ENCODE measurements at regions not wholly inside any gene's neighbourhood (a gene's known extent, or its start where the extent isn't known, plus 50 kb on each side); places are given as distances from the start of the nearest gene placed in this dataset.

DNA sequence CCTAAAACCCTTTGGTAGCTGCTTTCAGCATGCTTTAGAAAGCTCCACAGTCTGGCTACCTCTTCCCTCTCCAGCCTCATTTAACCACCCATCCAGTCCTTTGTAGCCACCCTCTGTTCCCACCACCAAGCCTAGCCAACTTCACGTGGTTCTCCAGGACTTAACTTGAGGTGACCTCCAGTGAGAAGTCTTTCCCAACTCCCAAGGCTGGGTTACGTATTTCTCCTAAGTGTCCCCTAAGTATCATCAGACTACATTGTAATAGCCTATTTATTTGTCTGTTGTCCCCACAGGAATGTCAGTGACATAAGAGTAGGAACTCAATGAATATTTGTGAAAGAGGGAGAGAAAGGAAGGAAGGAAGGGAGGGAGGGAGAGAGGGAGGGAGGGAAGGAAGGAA, 431.9 kb upstream of the JARID2 start:
- WGBS, 2 donors, result 66 to 81% methylated on average over 2 of the region's 2 CpGs
- Histone ChIP-seq H3K27ac (no peak overlapping the region), H3K9me3 (no peaks in the 10 kb centered on the region), H3K4me3 (no peak overlapping the region), H3K4me1 (no peaks in the 10 kb centered on the region), H3K36me3 (replicated peaks in 1 of 2; ENCODE audit: insufficient read depth in 1 of 2, low read depth in 2 of 2) (no peaks in the 10 kb centered on the region), H3K27me3 (no peaks in the 10 kb centered on the region)
- no peak for TF ChIP-seq POLR2A (IDR thresholded peaks at IDR 0.05)
- TF ChIP-seq, protein P1, sequence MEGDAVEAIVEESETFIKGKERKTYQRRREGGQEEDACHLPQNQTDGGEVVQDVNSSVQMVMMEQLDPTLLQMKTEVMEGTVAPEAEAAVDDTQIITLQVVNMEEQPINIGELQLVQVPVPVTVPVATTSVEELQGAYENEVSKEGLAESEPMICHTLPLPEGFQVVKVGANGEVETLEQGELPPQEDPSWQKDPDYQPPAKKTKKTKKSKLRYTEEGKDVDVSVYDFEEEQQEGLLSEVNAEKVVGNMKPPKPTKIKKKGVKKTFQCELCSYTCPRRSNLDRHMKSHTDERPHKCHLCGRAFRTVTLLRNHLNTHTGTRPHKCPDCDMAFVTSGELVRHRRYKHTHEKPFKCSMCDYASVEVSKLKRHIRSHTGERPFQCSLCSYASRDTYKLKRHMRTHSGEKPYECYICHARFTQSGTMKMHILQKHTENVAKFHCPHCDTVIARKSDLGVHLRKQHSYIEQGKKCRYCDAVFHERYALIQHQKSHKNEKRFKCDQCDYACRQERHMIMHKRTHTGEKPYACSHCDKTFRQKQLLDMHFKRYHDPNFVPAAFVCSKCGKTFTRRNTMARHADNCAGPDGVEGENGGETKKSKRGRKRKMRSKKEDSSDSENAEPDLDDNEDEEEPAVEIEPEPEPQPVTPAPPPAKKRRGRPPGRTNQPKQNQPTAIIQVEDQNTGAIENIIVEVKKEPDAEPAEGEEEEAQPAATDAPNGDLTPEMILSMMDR (IDR thresholded peaks at IDR 0.05), result no peak
- intact Hi-C loops (cut with DNase I), result no loop called here
- ATAC-seq, result no peak
- no peak for DNase-seq

DNA sequence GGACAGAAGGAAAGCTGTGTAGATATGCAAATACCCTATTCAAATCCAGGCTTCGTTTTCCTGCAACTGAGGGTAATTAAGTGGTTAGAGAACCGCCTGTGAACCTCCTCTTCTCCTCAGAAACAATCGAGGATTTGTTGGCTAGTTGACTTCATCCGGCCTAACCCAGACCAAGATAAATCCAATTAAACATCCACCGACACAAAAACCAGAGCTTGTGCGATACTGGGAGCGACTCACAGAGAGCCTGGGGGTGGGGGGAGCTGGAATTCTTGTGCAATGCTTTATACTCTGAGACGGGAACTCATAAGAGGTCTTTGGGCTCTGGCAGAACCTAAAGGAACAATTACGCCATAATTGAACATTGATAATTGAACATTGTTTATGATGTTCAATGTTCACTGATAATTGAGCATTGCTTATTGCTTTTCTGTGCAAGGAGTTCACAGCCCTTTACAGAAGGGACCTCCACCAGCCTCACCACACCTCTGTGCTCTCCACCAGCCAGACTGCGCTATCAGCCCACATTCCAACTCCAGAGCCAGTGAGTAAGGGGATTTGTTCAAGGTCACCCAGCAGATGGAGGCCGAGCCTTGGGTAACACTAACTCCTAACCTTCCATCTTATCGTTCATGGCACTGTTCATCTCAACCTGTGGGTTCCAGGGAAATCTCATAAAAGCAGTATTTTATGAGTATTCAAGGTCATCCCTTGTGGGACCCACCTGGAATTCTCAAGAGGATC, 429.6 kb upstream of the JARID2 start:
- H3K4me1 ChIP-seq, result no peaks in the 10 kb centered on the region
- H3K4me3 ChIP-seq, result no peak overlapping the region
- intact Hi-C loops (cut with DNase I), result no loop called here
- no peak for TF ChIP-seq POLR2A (IDR thresholded peaks at IDR 0.05)
- TF ChIP-seq, protein P1 (IDR thresholded peaks at IDR 0.05), result no peak
- H3K9me3 ChIP-seq, result no peaks in the 10 kb centered on the region
- H3K36me3 ChIP-seq (replicated peaks in 1 of 2; ENCODE audit: insufficient read depth in 1 of 2, low read depth in 2 of 2), result no peaks in the 10 kb centered on the region
- H3K27me3 ChIP-seq, result no peaks in the 10 kb centered on the region
- WGBS, 2 donors, result 41 to 46% methylated on average over 12 of the region's 12 CpGs
- DNase-seq, result no peak
- H3K27ac ChIP-seq, result no peak overlapping the region
- ATAC-seq, result no peak

DNA sequence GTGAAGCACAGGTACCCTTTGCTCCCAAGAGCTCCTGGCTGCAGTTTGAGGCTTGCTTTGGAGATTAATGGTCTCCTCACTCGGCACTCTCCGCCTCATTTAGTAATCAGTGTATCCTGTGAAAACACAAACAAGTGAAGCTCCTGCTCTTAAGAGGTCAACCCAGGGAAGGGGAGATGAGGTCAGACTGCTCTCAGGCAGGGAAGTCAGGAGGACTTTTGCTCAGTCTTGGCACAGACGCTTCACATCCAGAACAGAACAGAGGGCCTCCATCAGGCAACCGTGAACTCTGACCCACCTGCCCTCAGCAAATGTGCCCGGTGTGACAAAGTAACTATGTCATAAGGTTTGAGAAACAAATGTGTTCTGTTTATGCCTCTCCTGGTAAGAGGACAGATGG, 428.8 kb upstream of the JARID2 start:
- Histone ChIP-seq H3K4me1 (no peaks in the 10 kb centered on the region), H3K27ac (no peak overlapping the region), H3K4me3 (no peak overlapping the region), H3K9me3 (no peaks in the 10 kb centered on the region), H3K36me3 (replicated peaks in 1 of 2; ENCODE audit: insufficient read depth in 1 of 2, low read depth in 2 of 2) (no peaks in the 10 kb centered on the region), H3K27me3 (no peaks in the 10 kb centered on the region)
- WGBS, 2 donors, result 46 to 69% methylated on average over 3 to 5 of the region's 5 CpGs
- DNase-seq (no peak), ATAC-seq (peak; percentile 24)
- intact Hi-C loops (cut with DNase I), result no loop called here
- TF ChIP-seq, protein P1 (IDR thresholded peaks at IDR 0.05), result no peak
- TF ChIP-seq POLR2A (IDR thresholded peaks at IDR 0.05), result no peak

DNA sequence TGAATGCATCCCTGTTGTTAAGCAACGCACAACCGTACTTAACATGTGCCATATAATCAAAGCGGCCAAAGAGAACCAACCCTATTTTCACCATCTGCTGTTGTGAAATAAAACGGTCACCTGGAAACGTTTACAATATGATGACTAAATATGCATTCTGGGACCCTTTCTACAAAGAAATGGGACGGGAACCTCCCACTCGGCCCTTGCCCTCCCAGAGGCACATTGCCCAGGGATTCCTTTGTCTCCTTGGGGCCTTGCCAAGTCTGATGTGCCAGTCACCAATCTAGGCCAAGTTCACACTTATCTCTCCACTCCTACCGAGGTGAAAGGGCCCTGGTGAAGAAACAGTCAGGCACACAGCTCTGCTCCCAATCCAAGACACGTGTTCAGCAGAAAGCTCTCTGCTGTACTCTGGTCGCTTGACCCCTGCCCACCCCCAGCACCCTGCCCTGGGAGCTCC, 427.4 kb upstream of the JARID2 start:
- H3K27ac ChIP-seq, result no peak overlapping the region
- ATAC-seq (no peak), DNase-seq (peak in 2 of 4 donors; percentile 21 to 45)
- H3K4me1 ChIP-seq, result no peaks in the 10 kb centered on the region
- WGBS, 2 donors, result 55% methylated on average over 9 to 10 of the region's 10 CpGs
- TF ChIP-seq, protein P1 (IDR thresholded peaks at IDR 0.05), result no peak
- no peak for TF ChIP-seq POLR2A (IDR thresholded peaks at IDR 0.05)
- H3K4me3 ChIP-seq, result no peak overlapping the region
- no peaks in the 10 kb centered on the region for H3K9me3 ChIP-seq
- H3K36me3 ChIP-seq (replicated peaks in 1 of 2; ENCODE audit: insufficient read depth in 1 of 2, low read depth in 2 of 2), result no peaks in the 10 kb centered on the region
- intact Hi-C loops (cut with DNase I), result no loop called here
- H3K27me3 ChIP-seq, result no peaks in the 10 kb centered on the region

DNA sequence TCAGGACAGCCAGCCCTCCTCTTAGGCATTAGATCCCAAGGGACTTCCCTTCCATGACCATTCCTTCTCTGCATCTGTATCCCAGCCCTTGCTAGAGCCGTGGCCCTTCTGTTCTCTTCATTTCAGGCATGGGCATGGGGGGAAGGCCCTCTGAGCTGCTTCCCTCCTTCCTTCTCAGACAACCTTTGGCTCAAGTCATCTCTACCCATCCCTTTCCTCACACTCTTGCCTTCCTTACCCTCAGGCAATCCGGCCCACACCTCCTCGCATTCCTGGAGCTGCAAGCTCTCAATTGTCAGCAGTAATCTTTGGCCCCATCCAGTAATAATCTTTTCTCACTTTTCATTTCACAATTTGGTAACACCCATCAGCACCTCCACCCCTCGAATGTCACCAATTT, 426.9 kb upstream of the JARID2 start:
- Histone ChIP-seq H3K4me3 (no peak overlapping the region), H3K36me3 (replicated peaks in 1 of 2; ENCODE audit: insufficient read depth in 1 of 2, low read depth in 2 of 2) (no peaks in the 10 kb centered on the region), H3K9me3 (no peaks in the 10 kb centered on the region), H3K4me1 (no peaks in the 10 kb centered on the region), H3K27ac (no peak overlapping the region), H3K27me3 (no peaks in the 10 kb centered on the region)
- TF ChIP-seq, protein P1 (IDR thresholded peaks at IDR 0.05), result no peak
- TF ChIP-seq POLR2A (IDR thresholded peaks at IDR 0.05), result no peak
- intact Hi-C loops (cut with DNase I), result no loop called here
- 87 to 90% methylated on average over 4 of the region's 4 CpGs for WGBS, 2 donors
- ATAC-seq, result no peak
- DNase-seq, result no peak

Data from body of pancreas (tissue), 4 donors.